Skin epidermis (tissue), 12 donors: ENCODE measurements at regions not wholly inside any gene's neighbourhood (a gene's known extent, or its start where the extent isn't known, plus 50 kb on each side); places are given as distances from the start of the nearest gene placed in this dataset.

Experiments used
- H3K27ac ChIP-seq, 21 experiments: fragments of 200-600 bp; sonication (generic) in 11 of 21; one replicate each; pipeline ENCODE4 v1.5.0; 2020; ENCODE audit warnings: mild to moderate bottlenecking in 3 of 21, inconsistent platforms in 2 of 21, moderate library complexity in 2 of 21
- H3K4me3 ChIP-seq, 7 experiments: fragments of 200-600 bp; sonication (generic) in 2 of 7; one replicate each; pipeline ENCODE4 v1.5.0; 2020; ENCODE audit warnings: inconsistent platforms in 2 of 7, mild to moderate bottlenecking in 2 of 7, moderate library complexity in 1 of 7

- H3K4me3 ChIP-seq = no peak overlapping the region
- no peak overlapping the region for H3K27ac ChIP-seq
Measured at GRCh38 chr9:103372828-103373227, 377.7 kb downstream of the CYLC2 start.

GRCh38 chr9:103377667-103378066 is 382.5 kb downstream of the CYLC2 start:
- Histone ChIP-seq H3K4me3 (no peak overlapping the region), H3K27ac (peak overlapping the region in 1 of 21 experiments; percentile 1)

- Histone ChIP-seq H3K4me3 (no peak overlapping the region), H3K27ac (no peak overlapping the region)
Measured at GRCh38 chr9:103397868-103398600, 402.9 kb downstream of the CYLC2 start.

GRCh38 chr9:103399535-103399934 is 404.4 kb downstream of the CYLC2 start:
- H3K4me3 ChIP-seq = no peak overlapping the region
- H3K27ac ChIP-seq = no peak overlapping the region

GRCh38 chr9:103407260-103407659 is 412.1 kb downstream of the CYLC2 start:
- Histone ChIP-seq H3K27ac (no peak overlapping the region), H3K4me3 (no peak overlapping the region)

GRCh38 chr9:103410059-103410458 is 414.9 kb downstream of the CYLC2 start:
- no peak overlapping the region for H3K4me3 ChIP-seq

GRCh38 chr9:103427696-103428095 is 432.6 kb downstream of the CYLC2 start:
- Histone ChIP-seq H3K4me3 (no peak overlapping the region), H3K27ac (no peak overlapping the region)

More at GRCh38 chr9:103410059-103410458, 414.9 kb downstream of the CYLC2 start:
- no peak overlapping the region for H3K27ac ChIP-seq

GRCh38 chr9:103430469-103430868 is 435.3 kb downstream of the CYLC2 start:
- Histone ChIP-seq H3K27ac (no peak overlapping the region), H3K4me3 (no peak overlapping the region)

GRCh38 chr9:103431809-103432208 is 436.7 kb downstream of the CYLC2 start:
- no peak overlapping the region for H3K4me3 ChIP-seq
- no peak overlapping the region for H3K27ac ChIP-seq

GRCh38 chr9:103444176-103444575 is 449.0 kb downstream of the CYLC2 start:
- H3K27ac ChIP-seq = no peak overlapping the region
- no peak overlapping the region for H3K4me3 ChIP-seq

GRCh38 chr9:103458826-103459225 is 463.7 kb downstream of the CYLC2 start:
- Histone ChIP-seq H3K27ac (no peak overlapping the region), H3K4me3 (no peak overlapping the region)

- no peak overlapping the region for H3K27ac ChIP-seq
- H3K4me3 ChIP-seq = no peak overlapping the region
Measured at GRCh38 chr9:103471241-103471640, 476.1 kb downstream of the CYLC2 start.

GRCh38 chr9:103474156-103474555 is 479.0 kb downstream of the CYLC2 start:
- no peak overlapping the region for H3K27ac ChIP-seq
- H3K4me3 ChIP-seq = no peak overlapping the region

GRCh38 chr9:103483471-103484096 is 488.5 kb downstream of the CYLC2 start:
- H3K27ac ChIP-seq = no peak overlapping the region
- no peak overlapping the region for H3K4me3 ChIP-seq

- Histone ChIP-seq H3K27ac (no peak overlapping the region), H3K4me3 (no peak overlapping the region)
Measured at GRCh38 chr9:103485138-103485537, 490.0 kb downstream of the CYLC2 start.

GRCh38 chr9:103514767-103515166 is 519.6 kb downstream of the CYLC2 start:
- no peak overlapping the region for H3K4me3 ChIP-seq
- no peak overlapping the region for H3K27ac ChIP-seq

- no peak overlapping the region for H3K27ac ChIP-seq
- H3K4me3 ChIP-seq = no peak overlapping the region
Measured at GRCh38 chr9:103522409-103522808, 527.3 kb downstream of the CYLC2 start.

GRCh38 chr9:103530934-103531333 is 535.8 kb downstream of the CYLC2 start:
- H3K27ac ChIP-seq = no peak overlapping the region

GRCh38 chr9:103533318-103533717 is 538.2 kb downstream of the CYLC2 start:
- H3K27ac ChIP-seq = no peak overlapping the region
- no peak overlapping the region for H3K4me3 ChIP-seq

More at GRCh38 chr9:103530934-103531333, 535.8 kb downstream of the CYLC2 start:
- no peak overlapping the region for H3K4me3 ChIP-seq

GRCh38 chr9:103537426-103537825 is 542.3 kb downstream of the CYLC2 start:
- Histone ChIP-seq H3K27ac (no peak overlapping the region), H3K4me3 (no peak overlapping the region)

GRCh38 chr9:103545260-103545659 is 548.8 kb upstream of the SMC2 start:
- H3K27ac ChIP-seq = no peak overlapping the region
- H3K4me3 ChIP-seq = no peak overlapping the region
